ENCODE measurements at regions not wholly inside any gene's neighbourhood (a gene's known extent, or its start where the extent isn't known, plus 50 kb on each side); places are given as distances from the start of the nearest gene placed in this dataset.
A peak's percentile ranks its signal among the peaks of the same experiment; 100 is the strongest.
"Not testable (repeated sequence)": the region's sequence is repeated elsewhere in the genome, so short reads cannot be mapped to it uniquely, and the experiment has no call there.

GRCh38 chr15:47872208-47872607 is 154.9 kb downstream of the SEMA6D start:
- Histone ChIP-seq H3K36me3 (no peaks in the 10 kb centered on the region), H3K4me3 (no peak overlapping the region), H3K27me3 (no peaks in the 10 kb centered on the region), H3K9me3 (no peaks in the 10 kb centered on the region)
- DNase-seq = peak; percentile 9

GRCh38 chr15:47872869-47873432 is 155.6 kb downstream of the SEMA6D start:
- Histone ChIP-seq H3K36me3 (no peaks in the 10 kb centered on the region), H3K4me3 (no peak overlapping the region), H3K27me3 (no peaks in the 10 kb centered on the region), H3K9me3 (no peaks in the 10 kb centered on the region)
- no peak for DNase-seq

GRCh38 chr15:47876986-47877385 is 159.7 kb downstream of the SEMA6D start:
- Histone ChIP-seq H3K4me3 (no peak overlapping the region), H3K27me3 (no peaks in the 10 kb centered on the region; the same call in 1 of the 2 replicates), H3K36me3 (no peaks in the 10 kb centered on the region), H3K9me3 (no peaks in the 10 kb centered on the region)
- no peak for DNase-seq

GRCh38 chr15:47877836-47878235 is 160.5 kb downstream of the SEMA6D start:
- no peak for DNase-seq
- Histone ChIP-seq H3K36me3 (no peaks in the 10 kb centered on the region), H3K4me3 (no peak overlapping the region), H3K27me3 (no peaks in the 10 kb centered on the region; the same call in 1 of the 2 replicates), H3K9me3 (no peaks in the 10 kb centered on the region)

GRCh38 chr15:47885920-47886319 is 168.6 kb downstream of the SEMA6D start:
- H3K36me3 ChIP-seq = no peaks in the 10 kb centered on the region
- H3K27me3 ChIP-seq = no peaks in the 10 kb centered on the region
- DNase-seq = peak; percentile 7
- no peaks in the 10 kb centered on the region for H3K9me3 ChIP-seq
- H3K4me3 ChIP-seq = no peak overlapping the region

GRCh38 chr15:47887241-47887800 is 170.0 kb downstream of the SEMA6D start:
- H3K9me3 ChIP-seq = no peaks in the 10 kb centered on the region
- DNase-seq = no peak
- H3K4me3 ChIP-seq = no peak overlapping the region
- no peaks in the 10 kb centered on the region for H3K27me3 ChIP-seq
- H3K36me3 ChIP-seq = no peaks in the 10 kb centered on the region

GRCh38 chr15:47888385-47889100 is 171.2 kb downstream of the SEMA6D start:
- H3K36me3 ChIP-seq = no peaks in the 10 kb centered on the region
- H3K9me3 ChIP-seq = no peaks in the 10 kb centered on the region
- no peak for DNase-seq
- H3K4me3 ChIP-seq = no peak overlapping the region
- no peaks in the 10 kb centered on the region for H3K27me3 ChIP-seq

GRCh38 chr15:47890397-47891150 is 173.3 kb downstream of the SEMA6D start:
- DNase-seq = no peak
- no peak overlapping the region for H3K4me3 ChIP-seq
- no peaks in the 10 kb centered on the region for H3K36me3 ChIP-seq
- no peaks in the 10 kb centered on the region for H3K9me3 ChIP-seq
- H3K27me3 ChIP-seq = no peaks in the 10 kb centered on the region

- no peaks in the 10 kb centered on the region for H3K27me3 ChIP-seq
- no peak overlapping the region for H3K4me3 ChIP-seq
- H3K9me3 ChIP-seq = no peaks in the 10 kb centered on the region
- H3K36me3 ChIP-seq = no peaks in the 10 kb centered on the region
- DNase-seq = no peak
These were observed 180.2 kb downstream of the SEMA6D start for GRCh38 chr15:47897525-47897924.

GRCh38 chr15:47900751-47901150 is 183.4 kb downstream of the SEMA6D start:
- no peak overlapping the region for H3K4me3 ChIP-seq
- H3K9me3 ChIP-seq = no peaks in the 10 kb centered on the region
- H3K27me3 ChIP-seq = no peaks in the 10 kb centered on the region
- no peaks in the 10 kb centered on the region for H3K36me3 ChIP-seq
- DNase-seq = no peak

- Histone ChIP-seq H3K36me3 (no peaks in the 10 kb centered on the region), H3K9me3 (no peaks in the 10 kb centered on the region), H3K4me3 (no peak overlapping the region), H3K27me3 (no peaks in the 10 kb centered on the region)
- DNase-seq = no peak
These were observed 186.1 kb downstream of the SEMA6D start for GRCh38 chr15:47903368-47903767.

GRCh38 chr15:47908486-47908885 is 191.2 kb downstream of the SEMA6D start:
- no peak for DNase-seq
- H3K4me3 ChIP-seq = no peak overlapping the region
- H3K27me3 ChIP-seq = no peaks in the 10 kb centered on the region
- H3K9me3 ChIP-seq = no peaks in the 10 kb centered on the region
- no peaks in the 10 kb centered on the region for H3K36me3 ChIP-seq

- no peak overlapping the region for H3K4me3 ChIP-seq
- no peaks in the 10 kb centered on the region for H3K9me3 ChIP-seq
- no peaks in the 10 kb centered on the region for H3K36me3 ChIP-seq
- no peak for DNase-seq
- no peaks in the 10 kb centered on the region for H3K27me3 ChIP-seq
These were observed 191.8 kb downstream of the SEMA6D start for GRCh38 chr15:47908950-47909670.

- not testable (repeated sequence) for DNase-seq, H3K4me3 ChIP-seq, H3K27me3 ChIP-seq, H3K9me3 ChIP-seq, H3K36me3 ChIP-seq
These were observed 195.6 kb downstream of the SEMA6D start for GRCh38 chr15:47912910-47913309.

- no peak overlapping the region for H3K4me3 ChIP-seq
- H3K36me3 ChIP-seq = no peaks in the 10 kb centered on the region
- H3K27me3 ChIP-seq = no peaks in the 10 kb centered on the region
- no peaks in the 10 kb centered on the region for H3K9me3 ChIP-seq
- no peak for DNase-seq
These were observed 200.6 kb downstream of the SEMA6D start for GRCh38 chr15:47917881-47918280.

- no peaks in the 10 kb centered on the region for H3K9me3 ChIP-seq
- no peaks in the 10 kb centered on the region for H3K36me3 ChIP-seq
- no peaks in the 10 kb centered on the region for H3K27me3 ChIP-seq
- no peak for DNase-seq
- H3K4me3 ChIP-seq = no peak overlapping the region
These were observed 201.6 kb downstream of the SEMA6D start for GRCh38 chr15:47918877-47919276.

- DNase-seq = no peak
- Histone ChIP-seq H3K9me3 (no peaks in the 10 kb centered on the region), H3K36me3 (no peaks in the 10 kb centered on the region), H3K27me3 (no peaks in the 10 kb centered on the region), H3K4me3 (no peak overlapping the region)
These were observed 196.4 kb upstream of the SLC24A5 start for GRCh38 chr15:47924381-47924780.

Measured in MG63 (cell line).